ENCODE measurements at regions not wholly inside any gene's neighbourhood (a gene's known extent, or its start where the extent isn't known, plus 50 kb on each side); places are given as distances from the start of the nearest gene placed in this dataset.

DNA sequence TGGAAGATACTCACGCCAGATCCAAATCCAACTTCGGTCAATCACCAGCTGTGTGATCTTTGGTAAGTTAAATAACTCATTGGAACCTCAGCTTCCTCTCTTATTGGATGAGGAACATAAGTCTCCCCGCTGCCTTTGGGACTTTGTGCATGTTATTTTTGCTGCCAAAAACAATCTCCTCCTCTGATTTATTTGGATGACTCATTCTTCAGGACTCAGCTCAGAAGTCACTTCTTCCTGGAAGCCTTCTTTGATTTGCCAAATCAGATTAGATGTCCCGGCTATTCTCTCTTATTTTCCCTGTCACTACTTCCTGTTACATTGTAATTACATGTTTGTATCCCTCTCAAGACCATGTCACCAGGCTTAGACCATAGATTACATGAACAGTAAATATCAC is 138.0 kb upstream of the BOD1L1 start:
- TF ChIP-seq, protein P1, sequence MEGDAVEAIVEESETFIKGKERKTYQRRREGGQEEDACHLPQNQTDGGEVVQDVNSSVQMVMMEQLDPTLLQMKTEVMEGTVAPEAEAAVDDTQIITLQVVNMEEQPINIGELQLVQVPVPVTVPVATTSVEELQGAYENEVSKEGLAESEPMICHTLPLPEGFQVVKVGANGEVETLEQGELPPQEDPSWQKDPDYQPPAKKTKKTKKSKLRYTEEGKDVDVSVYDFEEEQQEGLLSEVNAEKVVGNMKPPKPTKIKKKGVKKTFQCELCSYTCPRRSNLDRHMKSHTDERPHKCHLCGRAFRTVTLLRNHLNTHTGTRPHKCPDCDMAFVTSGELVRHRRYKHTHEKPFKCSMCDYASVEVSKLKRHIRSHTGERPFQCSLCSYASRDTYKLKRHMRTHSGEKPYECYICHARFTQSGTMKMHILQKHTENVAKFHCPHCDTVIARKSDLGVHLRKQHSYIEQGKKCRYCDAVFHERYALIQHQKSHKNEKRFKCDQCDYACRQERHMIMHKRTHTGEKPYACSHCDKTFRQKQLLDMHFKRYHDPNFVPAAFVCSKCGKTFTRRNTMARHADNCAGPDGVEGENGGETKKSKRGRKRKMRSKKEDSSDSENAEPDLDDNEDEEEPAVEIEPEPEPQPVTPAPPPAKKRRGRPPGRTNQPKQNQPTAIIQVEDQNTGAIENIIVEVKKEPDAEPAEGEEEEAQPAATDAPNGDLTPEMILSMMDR (conservative IDR thresholded peaks at IDR 0.05), result no peak
- TF ChIP-seq EZH2 (IDR thresholded peaks at IDR 0.05; ENCODE audit: low read depth), result no peak
